ENCODE measurements at regions not wholly inside any gene's neighbourhood (a gene's known extent, or its start where the extent isn't known, plus 50 kb on each side); places are given as distances from the start of the nearest gene placed in this dataset.

Small RNAs in the stretch of these regions (small RNA-seq; reads per million reads assigned to genes)
- 0 reads per million in 4 donors for gene MIR3201
- 0 reads per million in 4 donors for gene MIR3667
- gene MIR4535 = 0 reads per million in 4 donors
